Tongue (tissue), 1 donor: ENCODE measurements at regions not wholly inside any gene's neighbourhood (a gene's known extent, or its start where the extent isn't known, plus 50 kb on each side); places are given as distances from the start of the nearest gene placed in this dataset.

Experiments used
- DNase-seq: peaks from one replicate; pipeline ENCODE4 v3.0.0-alpha.2; 2015

DNA sequence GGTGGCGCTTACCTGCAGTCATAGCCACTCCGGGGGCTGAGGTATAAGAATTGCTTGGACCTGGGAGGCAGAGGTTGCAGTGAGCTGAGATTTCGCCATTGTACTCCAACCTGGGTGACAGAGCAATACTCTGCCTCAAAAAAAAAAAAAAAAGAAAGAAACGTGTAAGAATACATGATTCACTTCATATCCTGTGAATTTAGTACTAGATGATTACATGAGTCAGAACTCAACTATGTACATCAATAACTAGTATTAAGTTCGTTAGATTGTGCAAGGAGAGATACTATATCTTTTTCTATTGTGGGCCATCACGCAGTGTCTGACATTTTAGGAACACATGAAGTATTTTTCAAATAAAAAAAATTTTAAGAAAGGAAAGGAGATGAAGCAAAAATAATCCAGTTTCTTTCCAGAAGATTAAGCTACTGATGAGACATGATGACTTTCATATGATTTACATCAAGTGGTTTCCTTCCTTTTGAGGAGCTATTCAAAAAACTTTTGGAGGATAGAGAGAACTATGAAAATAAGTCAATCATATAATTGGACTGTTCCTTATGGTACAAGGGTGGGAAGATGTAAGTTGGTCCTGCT is 64.7 kb upstream of the EXOC1L start:
- DNase-seq = no peak

DNA sequence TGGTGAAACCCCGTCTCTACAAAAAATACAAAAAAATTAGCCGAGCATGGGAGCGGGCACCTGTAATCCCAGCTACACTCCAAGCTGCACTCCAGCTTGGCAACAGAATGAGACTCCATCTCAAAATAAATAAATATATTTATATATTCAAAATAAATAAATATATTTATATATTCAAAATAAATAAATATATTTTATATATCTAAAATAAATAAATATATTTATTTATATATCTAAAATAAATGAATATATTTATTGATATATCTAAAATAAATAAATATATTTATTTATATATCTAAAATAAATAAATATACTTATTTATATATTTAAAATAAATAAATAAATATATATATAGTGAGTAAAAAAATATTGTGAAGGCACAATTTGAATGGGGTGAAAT is 63.4 kb upstream of the EXOC1L start:
- no peak for DNase-seq

DNA sequence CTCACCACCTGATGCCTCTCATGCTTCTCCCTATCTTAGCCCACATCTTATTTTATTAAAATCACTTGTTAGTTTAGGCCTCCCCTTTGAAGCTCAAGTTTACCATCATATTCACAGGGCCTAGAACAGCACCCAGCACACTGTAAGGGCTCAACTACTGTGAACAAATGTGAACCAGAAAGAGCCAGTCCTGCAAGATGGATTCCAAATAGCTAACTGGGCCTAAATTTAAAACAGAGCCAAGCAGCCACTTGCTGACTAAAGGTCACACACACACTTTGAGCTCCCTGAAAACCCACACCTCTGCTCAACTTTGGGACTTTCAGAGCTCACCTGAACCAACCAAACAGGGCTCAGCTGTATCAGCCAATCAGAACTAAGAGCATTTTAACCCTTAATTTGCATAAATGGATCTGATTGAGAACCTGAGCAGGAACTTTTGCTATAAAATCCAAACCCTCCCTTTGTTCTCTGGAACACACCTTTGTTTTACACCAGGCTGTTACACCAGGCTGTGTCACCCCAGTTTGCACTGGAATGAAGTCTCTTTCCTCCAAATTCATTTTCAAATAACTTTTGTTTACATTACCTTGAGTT is 62.1 kb upstream of the EXOC1L start:
- DNase-seq = no peak

DNA sequence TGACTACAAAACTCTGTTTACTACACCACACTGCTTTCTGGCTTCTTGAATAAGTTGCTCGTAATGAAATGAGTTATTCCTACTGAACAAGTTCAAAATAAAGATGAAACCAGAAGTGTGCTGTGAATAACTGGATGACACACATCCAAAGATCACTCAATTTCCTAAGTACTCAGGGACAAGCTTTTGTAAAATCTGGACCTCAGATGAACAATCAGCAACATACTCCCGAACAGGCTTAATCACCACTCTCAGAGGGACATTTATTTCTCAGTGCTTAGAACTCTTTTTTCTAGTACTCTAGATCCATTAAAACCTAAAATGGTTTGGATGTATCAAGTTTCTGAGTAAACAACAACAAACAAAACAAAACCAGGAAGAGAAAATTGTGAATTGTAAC is 61.5 kb upstream of the EXOC1L start:
- DNase-seq = no peak

DNA sequence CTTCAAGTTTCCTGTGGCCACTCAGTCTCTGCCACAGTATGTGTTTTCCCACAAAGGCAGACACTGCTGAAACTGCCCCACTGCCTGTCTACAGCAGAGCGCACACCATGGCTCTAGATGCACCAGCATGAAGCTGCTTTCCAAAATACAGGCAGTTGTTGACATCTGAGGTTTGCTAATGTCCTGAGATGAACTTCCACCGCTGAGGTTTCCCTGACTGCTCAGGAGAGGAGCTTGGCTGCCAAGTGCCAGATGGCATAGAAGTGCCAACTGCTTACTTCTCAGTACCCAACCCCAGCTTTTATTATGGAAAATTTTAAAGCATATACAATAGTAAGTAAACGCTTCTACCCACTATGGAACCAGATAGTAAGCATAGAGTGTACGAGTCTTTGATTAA is 61.0 kb upstream of the EXOC1L start:
- no peak for DNase-seq

DNA sequence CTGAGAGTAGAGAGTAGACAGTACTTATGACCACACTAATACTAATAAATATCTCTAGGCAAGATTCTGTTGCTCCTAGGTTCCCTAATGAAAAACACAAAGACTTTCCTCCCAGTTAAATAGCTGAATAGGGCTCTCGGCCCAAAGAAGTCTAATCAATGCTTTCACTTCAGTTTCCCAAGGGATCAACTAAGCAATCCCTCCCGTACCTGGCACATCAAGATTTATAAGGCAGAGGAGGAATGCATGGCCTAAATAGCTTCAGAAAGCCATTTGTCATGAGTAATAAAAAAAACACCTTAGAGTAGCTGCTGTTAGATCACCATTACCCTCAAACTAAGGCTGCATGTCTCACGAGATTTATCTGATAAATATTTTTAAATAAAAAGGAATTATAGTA is 56.8 kb upstream of the EXOC1L start:
- DNase-seq = no peak

DNA sequence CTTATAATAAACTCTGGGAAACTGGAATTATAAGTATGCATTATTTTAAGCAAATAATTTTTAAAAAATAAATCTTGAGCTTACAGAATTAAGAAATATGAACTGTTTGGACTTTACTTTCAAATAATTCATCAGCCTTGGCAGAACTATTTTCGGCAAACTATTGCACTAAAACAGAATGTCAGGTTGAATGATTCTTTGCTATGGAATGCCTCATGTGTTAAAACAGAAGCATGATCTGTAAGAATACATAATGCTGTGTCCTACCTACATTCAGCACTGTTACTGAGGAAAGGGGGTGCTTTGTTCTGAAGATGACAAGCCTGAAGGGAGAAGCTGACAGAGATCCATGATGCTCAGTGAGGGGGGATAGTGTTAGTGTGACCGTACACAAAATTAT is 55.6 kb upstream of the EXOC1L start:
- DNase-seq = no peak

DNA sequence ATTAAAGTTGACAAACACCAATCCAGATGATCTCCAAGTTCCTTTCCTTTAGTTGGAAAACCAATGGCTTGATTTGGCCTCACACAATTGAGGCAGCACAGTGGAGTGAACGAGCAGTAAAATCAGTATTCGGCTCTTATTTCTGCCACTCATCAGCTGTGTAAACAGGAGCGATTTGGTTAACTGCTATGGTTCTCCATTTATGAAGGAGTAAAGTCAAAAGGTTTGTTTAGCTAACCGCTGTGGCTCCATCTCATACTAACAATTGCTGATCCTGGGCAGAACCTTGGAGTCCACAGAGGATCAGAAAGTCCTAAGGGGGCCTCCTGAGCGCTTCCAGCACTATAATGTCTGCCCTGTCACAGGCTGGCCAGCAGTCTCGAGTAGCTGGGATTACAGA is 54.5 kb upstream of the EXOC1L start:
- DNase-seq = no peak

DNA sequence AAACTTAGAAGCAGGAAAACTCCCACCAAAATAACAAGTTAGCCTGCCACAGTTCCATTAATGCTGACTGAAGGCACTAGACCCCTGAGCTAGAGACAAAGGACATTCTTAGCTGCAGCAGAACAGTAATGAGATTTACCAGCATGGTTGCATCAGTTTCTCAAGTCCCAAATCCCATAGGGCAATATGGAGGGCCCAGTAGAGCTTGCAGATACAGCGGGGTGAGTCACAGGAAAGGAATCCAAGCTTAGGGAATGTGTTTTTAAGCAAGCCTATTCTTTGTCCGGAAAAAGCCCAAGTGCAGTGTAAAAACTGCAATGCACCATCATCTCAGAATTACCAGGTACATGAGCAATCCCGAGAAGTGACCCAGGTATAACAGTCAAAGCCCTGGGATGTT is 51.3 kb upstream of the EXOC1L start:
- DNase-seq = no peak
